GDM1 (cell line): ENCODE measurements at regions not wholly inside any gene's neighbourhood (a gene's known extent, or its start where the extent isn't known, plus 50 kb on each side); places are given as distances from the start of the nearest gene placed in this dataset.

Experiments used
- DNase-seq: peaks from one replicate; lab custom pipeline; 2025; lab: John Stamatoyannopoulos, UW

DNA sequence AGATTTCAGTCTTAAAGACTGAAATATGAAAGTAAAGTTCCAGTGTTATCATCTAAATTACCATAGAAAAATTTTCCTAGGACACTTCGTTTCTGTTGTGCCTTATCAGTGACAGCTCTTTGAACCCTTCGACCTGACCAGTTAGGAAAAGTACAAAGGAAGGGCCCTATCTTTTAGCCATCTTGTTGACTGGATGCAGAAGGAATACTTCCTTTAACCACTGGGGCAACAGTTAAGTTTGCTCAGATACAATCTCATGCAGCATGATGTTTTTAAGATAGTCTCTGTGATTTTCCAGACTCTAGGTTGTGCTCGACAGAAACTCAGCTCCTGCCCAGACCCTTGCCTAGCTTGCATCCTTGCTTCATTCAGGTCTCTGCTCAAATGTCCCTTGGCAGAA, 210.5 kb upstream of the RPS6KA3 start:
- no peak for DNase-seq

GRCh38 chrX:20472620-20473258, 206.0 kb upstream of the RPS6KA3 start:
- DNase-seq, result no peak

GRCh38 chrX:20472148-20472547, 205.4 kb upstream of the RPS6KA3 start:
- DNase-seq, result no peak

GRCh38 chrX:20471483-20471882, 204.8 kb upstream of the RPS6KA3 start:
- no peak for DNase-seq

DNA sequence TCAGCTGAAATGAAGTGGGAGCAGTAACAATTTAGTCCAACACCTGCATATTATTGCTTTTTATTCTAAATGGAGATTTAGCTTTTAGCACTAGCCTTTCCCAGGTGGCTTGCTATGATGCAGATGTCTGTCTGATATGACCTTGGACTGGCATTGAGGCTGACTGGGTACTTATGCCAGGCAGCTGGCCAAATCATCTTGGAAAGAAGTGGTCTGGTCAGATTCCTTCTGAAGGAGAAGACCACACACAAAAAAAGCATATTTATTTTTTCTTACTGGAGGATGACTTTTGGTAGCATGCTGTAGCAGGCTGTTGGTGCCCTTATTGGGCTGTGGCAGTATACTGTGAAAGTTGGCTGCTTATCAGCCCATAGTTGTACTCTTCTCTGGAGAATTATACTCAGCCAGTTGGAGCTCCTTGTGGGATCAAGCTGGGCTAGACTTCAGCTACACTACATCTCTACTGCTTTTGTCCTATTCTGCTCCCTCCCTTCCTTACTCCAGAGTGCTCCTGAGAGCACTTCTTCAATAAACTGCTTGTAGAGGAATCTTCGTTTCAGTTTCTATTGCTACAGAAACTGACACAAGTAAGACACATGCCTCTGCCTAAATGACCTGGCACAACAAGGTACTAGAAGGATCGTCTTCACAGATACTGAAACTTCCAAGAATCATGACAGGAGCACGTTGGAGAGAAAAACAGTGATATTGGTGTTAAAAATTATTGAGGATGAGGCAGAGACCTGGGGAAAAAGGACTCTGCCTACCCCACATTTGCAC, 196.8 kb upstream of the RPS6KA3 start:
- no peak for DNase-seq

DNA sequence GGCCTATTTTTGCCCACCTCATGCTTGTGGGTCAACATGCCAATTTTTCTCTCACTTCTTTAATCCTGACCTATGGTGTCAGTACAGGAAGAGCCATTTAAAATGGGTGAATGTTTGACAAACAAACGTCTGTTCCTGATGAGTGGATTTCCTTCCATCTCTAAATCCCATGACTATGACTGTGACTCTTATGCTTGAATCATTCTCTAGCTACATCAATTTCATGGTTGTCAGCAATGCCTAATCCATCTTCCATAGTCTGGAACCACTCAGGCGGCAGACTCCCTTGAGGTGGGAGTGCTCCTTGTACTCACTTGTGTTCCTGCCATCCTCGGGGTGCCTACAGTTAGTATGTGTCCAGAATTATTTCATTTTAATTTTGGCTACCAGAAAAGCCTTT, 194.9 kb upstream of the RPS6KA3 start:
- DNase-seq, result no peak

DNA sequence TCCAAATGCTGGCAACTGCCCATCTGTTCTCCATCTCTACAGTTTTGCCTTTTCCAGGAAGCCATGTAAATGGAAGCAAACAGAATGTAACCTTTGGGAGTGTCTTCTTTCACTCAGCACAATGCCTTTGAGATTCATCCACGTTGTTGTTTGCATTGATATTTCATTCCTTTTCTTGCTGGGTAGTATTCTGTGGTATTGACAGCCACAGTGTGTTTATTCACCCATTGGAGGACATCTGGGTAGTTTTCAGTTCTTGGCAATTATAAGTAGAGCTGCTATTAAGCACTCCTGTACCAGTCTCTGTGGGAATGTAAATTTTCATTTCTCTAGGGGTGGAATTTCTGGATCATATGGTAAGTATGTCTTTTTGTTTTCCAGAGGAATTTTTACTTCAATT, 194.3 kb upstream of the RPS6KA3 start:
- DNase-seq, result no peak

- DNase-seq, result no peak
Measured at GRCh38 chrX:20459410-20460350, 193.0 kb upstream of the RPS6KA3 start.

- DNase-seq, result no peak
Measured at GRCh38 chrX:20456971-20457370, 190.3 kb upstream of the RPS6KA3 start.

DNA sequence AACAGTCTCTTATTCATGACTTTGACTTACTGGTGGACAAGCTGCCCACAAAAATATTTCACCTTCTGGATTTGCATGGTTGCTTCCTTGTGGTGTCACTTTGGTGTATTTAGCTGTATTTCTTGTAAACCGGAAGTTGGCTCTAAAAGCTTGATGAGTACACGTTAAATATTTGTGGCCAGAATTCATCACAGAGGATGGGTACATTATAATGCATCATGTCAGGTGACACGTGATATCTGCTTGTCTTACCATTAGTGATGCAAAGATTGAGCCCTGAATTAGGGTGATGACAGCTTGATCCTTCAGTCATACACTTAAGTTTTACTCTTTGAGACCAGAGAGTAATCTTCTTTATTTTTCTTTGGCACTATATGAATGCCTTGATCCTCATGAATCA, 188.3 kb upstream of the RPS6KA3 start:
- no peak for DNase-seq

GRCh38 chrX:20454117-20454516, 187.4 kb upstream of the RPS6KA3 start:
- no peak for DNase-seq

- no peak for DNase-seq
Measured at GRCh38 chrX:20452487-20452886, 185.8 kb upstream of the RPS6KA3 start.

DNA sequence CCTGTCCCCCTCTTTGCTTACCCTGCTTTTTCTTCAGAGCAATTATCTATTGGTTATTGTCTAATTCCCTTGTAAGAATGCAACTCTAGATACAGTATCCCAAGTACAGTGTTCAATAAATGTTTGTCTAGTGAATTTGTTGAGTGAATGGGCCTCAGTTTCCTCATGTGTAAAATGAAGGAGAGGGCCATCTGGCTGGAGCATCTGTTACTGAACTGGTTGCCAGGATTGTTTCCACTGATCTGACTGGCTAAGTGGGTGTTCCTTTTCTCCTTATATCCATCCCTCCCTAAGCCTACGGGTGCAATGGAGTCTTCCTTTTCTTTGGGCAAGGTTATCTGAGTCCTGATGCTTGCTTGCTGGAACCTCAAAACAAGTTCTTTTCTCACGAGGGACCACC, 185.2 kb upstream of the RPS6KA3 start:
- no peak for DNase-seq

DNA sequence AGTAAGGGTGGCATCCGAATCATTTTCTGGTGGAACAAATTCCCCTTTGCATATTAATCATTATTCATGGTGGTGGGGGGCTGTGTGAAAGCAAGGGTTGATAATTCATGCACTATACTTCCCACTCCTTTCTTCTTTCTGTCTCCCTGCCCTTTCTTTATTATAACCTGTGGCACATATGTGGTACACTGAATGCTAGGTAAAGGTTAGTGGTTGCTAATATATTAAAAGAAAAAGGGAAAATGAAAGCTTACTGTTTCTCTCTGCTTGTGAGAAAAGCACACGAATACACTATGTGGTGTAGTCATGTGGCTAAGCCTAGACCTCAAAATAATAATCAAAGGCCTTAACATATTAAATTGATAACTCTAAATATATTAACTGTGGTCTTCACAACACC, 178.4 kb upstream of the RPS6KA3 start:
- no peak for DNase-seq

- DNase-seq, result peak; percentile 66
Measured at GRCh38 chrX:20442597-20442996, 175.9 kb upstream of the RPS6KA3 start.

GRCh38 chrX:20441123-20441522, 174.4 kb upstream of the RPS6KA3 start:
- no peak for DNase-seq

DNA sequence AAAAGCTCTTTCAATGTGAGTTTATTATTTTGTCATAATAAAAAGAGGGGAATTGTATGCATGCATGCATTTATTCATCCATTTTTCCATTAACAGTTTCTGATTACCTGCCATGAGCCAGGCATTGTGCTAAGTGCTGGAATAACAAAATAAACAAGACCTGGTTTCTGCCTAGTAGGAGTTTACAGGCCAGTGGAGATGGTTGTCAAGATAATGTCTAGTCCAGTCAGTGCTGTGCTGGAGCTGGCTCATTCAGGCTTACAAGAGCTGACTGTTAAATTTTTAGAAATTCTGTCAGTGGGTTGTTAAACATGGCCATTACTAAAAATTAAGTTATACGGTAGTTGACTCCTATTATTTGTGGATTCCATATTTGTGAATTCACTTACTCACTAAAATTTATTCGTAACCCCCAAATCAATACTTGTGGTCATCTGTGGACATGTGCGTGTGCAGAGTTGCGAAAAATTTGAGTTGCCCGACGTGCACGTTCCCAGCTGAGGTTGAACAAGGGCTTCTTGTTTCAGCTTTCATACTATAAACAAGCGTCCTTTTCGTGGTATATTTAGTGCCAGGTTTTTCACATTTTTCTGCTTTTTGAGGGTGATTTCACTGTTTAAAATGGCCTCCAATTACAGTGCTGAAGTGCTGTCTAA, 172.3 kb upstream of the RPS6KA3 start:
- DNase-seq, result no peak

DNA sequence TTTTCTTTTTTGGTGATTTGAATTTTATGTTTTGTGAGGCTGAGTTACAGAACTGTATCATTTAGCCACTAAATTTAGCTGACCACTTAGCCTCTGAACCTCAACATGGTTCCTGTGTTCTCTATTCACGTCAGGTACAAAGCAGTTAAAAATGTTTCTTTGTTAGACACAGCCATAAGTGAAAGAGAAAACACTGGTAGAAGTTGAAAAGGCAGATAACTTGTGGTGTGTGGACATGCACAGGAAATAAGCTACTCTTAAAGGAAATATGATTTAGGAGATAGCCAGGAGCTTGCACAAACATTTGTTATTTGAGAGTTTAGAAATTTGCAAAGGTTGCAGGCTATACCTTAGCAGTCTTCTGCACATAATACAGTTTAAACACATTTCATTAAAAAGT, 171.0 kb upstream of the RPS6KA3 start:
- peak; percentile 28 for DNase-seq

GRCh38 chrX:20435913-20436312, 169.2 kb upstream of the RPS6KA3 start:
- DNase-seq, result no peak

DNA sequence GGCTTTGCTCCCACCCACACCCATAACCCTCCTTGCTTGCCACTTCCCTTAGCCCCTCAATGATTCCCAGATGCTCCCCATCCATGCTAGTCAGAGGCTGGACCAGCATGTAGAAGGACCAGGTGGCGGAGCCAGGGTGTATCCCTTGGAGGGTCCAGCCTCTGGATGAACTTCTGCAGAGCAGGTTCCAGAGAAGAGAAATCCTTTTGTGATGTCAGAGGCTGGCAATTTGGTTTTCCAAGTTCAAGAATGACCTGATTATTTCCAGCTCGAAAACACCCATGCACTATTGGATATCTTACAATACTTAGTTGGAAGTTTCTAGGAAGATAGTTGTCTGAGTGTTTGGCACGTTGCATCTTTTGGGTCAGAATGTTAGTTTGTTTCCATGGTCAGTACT, 168.3 kb upstream of the RPS6KA3 start:
- DNase-seq, result no peak

- no peak for DNase-seq
Measured at GRCh38 chrX:20433388-20433775, 166.7 kb upstream of the RPS6KA3 start.

DNA sequence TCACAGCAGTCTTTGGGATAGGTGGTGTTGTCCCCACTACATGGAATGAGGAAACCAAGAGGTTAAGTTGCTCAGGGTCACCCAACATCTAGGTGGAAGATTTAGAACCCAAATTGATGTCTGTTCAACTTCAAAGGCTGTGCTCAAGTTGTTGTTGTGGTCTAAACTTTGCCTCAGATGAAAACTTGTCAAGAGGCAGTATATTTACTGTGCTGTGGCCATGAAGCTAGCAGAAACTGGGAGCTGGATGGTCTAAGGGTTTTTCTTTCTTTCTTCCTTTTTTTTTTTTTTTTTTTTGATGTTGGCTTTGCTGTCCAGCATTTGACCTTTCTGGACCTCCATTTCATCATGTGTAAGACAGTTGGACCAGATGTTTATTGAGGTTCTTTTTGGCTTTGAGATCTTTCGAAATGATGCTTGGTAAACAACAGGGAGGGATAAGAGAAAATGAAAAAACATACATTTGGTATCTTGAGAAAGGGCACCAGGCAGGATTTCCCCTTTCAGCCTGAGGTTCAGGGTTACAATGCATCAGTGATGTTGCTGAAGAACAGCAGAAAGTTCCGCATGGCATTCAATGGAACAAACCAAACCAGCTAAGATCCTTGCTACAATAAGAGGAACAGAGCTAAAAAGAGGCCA, 166.2 kb upstream of the RPS6KA3 start:
- DNase-seq, result no peak
